ENCODE measurements at regions not wholly inside any gene's neighbourhood (a gene's known extent, or its start where the extent isn't known, plus 50 kb on each side); places are given as distances from the start of the nearest gene placed in this dataset.

GRCh38 chr14:28494196-28494595, 272.4 kb upstream of the FOXG1 start:
- no peaks in the 10 kb centered on the region for H3K4me1 ChIP-seq (ENCODE audit: control insufficient read depth in 2 of 2, insufficient read depth in 2 of 2, low read length in 2 of 2)
- H4K20me1 ChIP-seq (ENCODE audit: control insufficient read depth, insufficient read depth, low read length, poor library complexity, severe bottlenecking): no peaks in the 10 kb centered on the region
- Mint-ChIP-seq H3K4me3 (no peak overlapping the region), H3K27me3 (no peaks in the 10 kb centered on the region), H3K9me3 (ENCODE audit: insufficient read depth) (no peaks in the 10 kb centered on the region), H3K27ac (no peak overlapping the region), H3K4me1 (no peaks in the 10 kb centered on the region)
- CTCF ChIA-PET: no interaction called here
- POLR2A ChIA-PET: no interaction called here
- H3K4me3 ChIP-seq (ENCODE audit: control extremely low read depth in 1 of 5, extremely low read depth in 1 of 5, insufficient read depth in 1 of 5, low read depth in 2 of 5, low read length in 4 of 5): no peak overlapping the region
- ATAC-seq (ENCODE audit: low read depth): no peak
- no peak overlapping the region for H2AFZ ChIP-seq (ENCODE audit: insufficient read depth, low read depth, low read length, poor library complexity, severe bottlenecking)
- no peak for DNase-seq
- H3K36me3 ChIP-seq (replicated peaks in 1 of 2; ENCODE audit: control extremely low read depth in 1 of 2, control insufficient read depth in 1 of 2, extremely low read depth in 1 of 2, insufficient read depth in 2 of 2, low read length in 1 of 2): no peaks in the 10 kb centered on the region
- H3K27ac ChIP-seq (ENCODE audit: low read length in 2 of 2): no peak overlapping the region
- no peaks in the 10 kb centered on the region for H3K79me2 ChIP-seq (ENCODE audit: control insufficient read depth, insufficient read depth, low read length)
- 71% methylated on average over 1 of the region's 2 CpGs for WGBS (ENCODE audit: insufficient coverage)
- no peaks in the 10 kb centered on the region for H3K27me3 ChIP-seq (replicated peaks in 1 of 4; ENCODE audit: control extremely low read depth in 1 of 4, control insufficient read depth in 3 of 4, insufficient read depth in 4 of 4, low read length in 3 of 4)
- TF ChIP-seq CTCF (IDR thresholded peaks at IDR 0.05) (no peak), EZH2 (IDR thresholded peaks at IDR 0.05; ENCODE audit: borderline replicate concordance, insufficient read depth, low read depth, low read length, poor library complexity, severe bottlenecking) (no peak)
- H3K4me2 ChIP-seq (replicated peaks; ENCODE audit: low read depth, low read length, poor library complexity, severe bottlenecking): no peak overlapping the region
- intact Hi-C loops (cut with micrococcal nuclease): no loop called here
- peaks cover 0 to 14% (median 0%) of the 10 kb centered on the region in 3 donors for H3K9me3 ChIP-seq (ENCODE audit: control extremely low read depth in 1 of 3, control insufficient read depth in 2 of 3, insufficient read depth in 1 of 3, low read length in 2 of 3)
- no peak overlapping the region for H3K9ac ChIP-seq (ENCODE audit: low read length)

DNA sequence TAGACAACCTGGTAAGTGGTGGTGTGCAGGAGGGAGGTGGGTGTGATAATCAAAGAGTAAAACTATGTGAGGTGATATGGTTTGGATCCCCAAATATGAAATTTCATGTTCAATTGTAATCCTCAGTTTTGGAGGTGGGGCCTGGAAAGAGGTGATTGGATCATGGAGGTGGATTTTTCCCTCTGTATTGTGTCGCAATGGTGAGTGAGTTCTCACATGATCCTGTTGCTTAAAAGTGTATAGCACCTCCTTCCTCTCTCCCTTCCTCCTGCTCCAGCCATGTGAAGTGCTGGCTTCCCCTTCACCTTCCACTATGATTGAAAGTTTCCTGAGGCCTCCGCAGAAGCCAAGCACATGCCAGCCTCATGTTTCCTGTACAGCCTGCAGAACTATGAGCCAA, 270.2 kb upstream of the FOXG1 start:
- Mint-ChIP-seq H3K4me1 (no peaks in the 10 kb centered on the region), H3K27me3 (no peaks in the 10 kb centered on the region), H3K27ac (no peak overlapping the region), H3K9me3 (ENCODE audit: insufficient read depth) (no peaks in the 10 kb centered on the region), H3K4me3 (no peak overlapping the region)
- peaks cover 0 to 12% (median 0%) of the 10 kb centered on the region in 3 donors for H3K9me3 ChIP-seq (ENCODE audit: control extremely low read depth in 1 of 3, control insufficient read depth in 2 of 3, insufficient read depth in 1 of 3, low read length in 2 of 3)
- WGBS (ENCODE audit: insufficient coverage): 6% methylated on average over 1 of the region's 2 CpGs
- no peaks in the 10 kb centered on the region for H3K79me2 ChIP-seq (ENCODE audit: control insufficient read depth, insufficient read depth, low read length)
- ChIA-PET CTCF (no interaction called here), POLR2A (no interaction called here)
- no peak for DNase-seq
- H3K4me1 ChIP-seq (ENCODE audit: control insufficient read depth in 2 of 2, insufficient read depth in 2 of 2, low read length in 2 of 2): no peaks in the 10 kb centered on the region
- H3K9ac ChIP-seq (ENCODE audit: low read length): no peak overlapping the region
- H3K4me3 ChIP-seq (ENCODE audit: control extremely low read depth in 1 of 5, extremely low read depth in 1 of 5, insufficient read depth in 1 of 5, low read depth in 2 of 5, low read length in 4 of 5): no peak overlapping the region
- intact Hi-C loops (cut with micrococcal nuclease): no loop called here
- no peaks in the 10 kb centered on the region for H3K27me3 ChIP-seq (replicated peaks in 1 of 4; ENCODE audit: control extremely low read depth in 1 of 4, control insufficient read depth in 3 of 4, insufficient read depth in 4 of 4, low read length in 3 of 4)
- ATAC-seq (ENCODE audit: low read depth): no peak
- H3K36me3 ChIP-seq (replicated peaks in 1 of 2; ENCODE audit: control extremely low read depth in 1 of 2, control insufficient read depth in 1 of 2, extremely low read depth in 1 of 2, insufficient read depth in 2 of 2, low read length in 1 of 2): no peaks in the 10 kb centered on the region
- no peak overlapping the region for H3K4me2 ChIP-seq (replicated peaks; ENCODE audit: low read depth, low read length, poor library complexity, severe bottlenecking)
- H3K27ac ChIP-seq (ENCODE audit: low read length in 2 of 2): no peak overlapping the region
- no peaks in the 10 kb centered on the region for H4K20me1 ChIP-seq (ENCODE audit: control insufficient read depth, insufficient read depth, low read length, poor library complexity, severe bottlenecking)
- H2AFZ ChIP-seq (ENCODE audit: insufficient read depth, low read depth, low read length, poor library complexity, severe bottlenecking): no peak overlapping the region
- TF ChIP-seq CTCF (IDR thresholded peaks at IDR 0.05) (no peak), EZH2 (IDR thresholded peaks at IDR 0.05; ENCODE audit: borderline replicate concordance, insufficient read depth, low read depth, low read length, poor library complexity, severe bottlenecking) (no peak)
